SK-N-SH (cell line): ENCODE measurements at regions not wholly inside any gene's neighbourhood (a gene's known extent, or its start where the extent isn't known, plus 50 kb on each side); places are given as distances from the start of the nearest gene placed in this dataset.

Source experiments
- CTCF ChIA-PET: fragments of 300-600, 350-600 bp; formaldehyde crosslinking; extraction: SDS; loops from one replicate; lab custom pipeline; 2021; lab: Yijun Ruan, JAX
- POLR2A ChIA-PET: fragments of 350-600 bp; sonication (Branson Sonifier 250); formaldehyde crosslinking; extraction: SDS; loops from one replicate; lab custom pipeline; 2020; ENCODE audit warnings: antibody characterized with exemption, inconsistent platforms; lab: Yijun Ruan, JAX
- DNase-seq: peaks from one replicate; pipeline ENCODE4 v3.0.0; 2012
- H2AFZ ChIP-seq: fragments of 200-600 bp; sonication (generic); 2 replicates; pipeline ENCODE4 v1.8.1; 2016; ENCODE audit warnings: antibody characterized with exemption, mild to moderate bottlenecking, low read depth
- H3F3A ChIP-seq: fragments of 200-600 bp; sonication (generic); replicated peaks from 2 replicates; pipeline ENCODE3; 2016; ENCODE audit warnings: antibody characterized with exemption, mild to moderate bottlenecking; ENCODE audit not compliant: insufficient read depth
- H3K27ac ChIP-seq, 2 experiments: fragments of 200-500 bp in 1 of 2; fragments of 200-600 bp in 1 of 2; sonication (Bioruptor generic) in 1 of 2; sonication (generic), shearing (Covaris generic) in 1 of 2; 2 replicates each; pipeline versions ENCODE4 v1.5.1 to v1.6.1; 2014 to 2016; ENCODE audit warnings: low read depth in 2 of 2, inconsistent platforms in 1 of 2, low read length in 1 of 2, mild to moderate bottlenecking in 1 of 2, mixed read lengths in 1 of 2
- H3K27me3 ChIP-seq: fragments of 200-600 bp; sonication (generic), shearing (Covaris generic); 2 replicates; pipeline ENCODE4 v1.6.1; 2016; ENCODE audit warnings: mixed run types; ENCODE audit not compliant: insufficient read depth
- H3K36me3 ChIP-seq, 2 experiments: fragments of 200-500 bp in 1 of 2; fragments of 200-600 bp in 1 of 2; sonication (Bioruptor generic) in 1 of 2; sonication (generic) in 1 of 2; replicated peaks in 1 of 2; 2 replicates each; pipeline versions ENCODE3 to v1.5.1; 2014 to 2016; ENCODE audit warnings: low read length in 1 of 2, mild to moderate bottlenecking in 1 of 2; ENCODE audit not compliant: insufficient read depth in 2 of 2, control insufficient read depth in 1 of 2
- H3K4me1 ChIP-seq, 2 experiments: fragments of 200-500 bp in 1 of 2; fragments of 200-600 bp in 1 of 2; sonication (Bioruptor generic) in 1 of 2; sonication (generic), shearing (Covaris generic) in 1 of 2; 2 replicates each; pipeline versions ENCODE4 v1.5.1 to v1.6.1; 2014 to 2016; ENCODE audit warnings: low read depth in 1 of 2, low read length in 1 of 2, mixed run types in 1 of 2; ENCODE audit not compliant: insufficient read depth in 2 of 2, control insufficient read depth in 1 of 2
- H3K4me2 ChIP-seq: fragments of 200-600 bp; sonication (generic), shearing (Covaris generic); 2 replicates; pipeline ENCODE4 v1.6.1; 2017; ENCODE audit warnings: mixed run types
- H3K4me3 ChIP-seq, 2 experiments: fragments of 200-500 bp in 1 of 2; fragments of 200-600 bp in 1 of 2; sonication (Bioruptor generic) in 1 of 2; sonication (generic), shearing (Covaris generic) in 1 of 2; 2 replicates each; pipeline versions ENCODE4 v1.5.1 to v1.8.1; 2014 to 2016; ENCODE audit warnings: low read depth in 2 of 2, inconsistent platforms in 1 of 2, low read length in 1 of 2, mild to moderate bottlenecking in 1 of 2, mixed read lengths in 1 of 2, moderate library complexity in 1 of 2
- H3K79me2 ChIP-seq: fragments of 200-600 bp; sonication (generic); 2 replicates; pipeline ENCODE4 v1.8.1; 2017; ENCODE audit warnings: mild to moderate bottlenecking; ENCODE audit not compliant: insufficient read depth
- H3K9ac ChIP-seq: fragments of 200-600 bp; sonication (generic); 2 replicates; pipeline ENCODE4 v1.6.1; 2017; ENCODE audit warnings: mixed run types
- H3K9me2 ChIP-seq: fragments of 200-600 bp; sonication (generic); 2 replicates; pipeline ENCODE4 v1.6.1; 2017; ENCODE audit warnings: mixed run types
- H3K9me3 ChIP-seq: fragments of 200-600 bp; sonication (generic); 2 replicates; pipeline ENCODE4 v1.6.1; 2017; ENCODE audit warnings: mixed run types, mild to moderate bottlenecking, moderate library complexity
- H4K20me1 ChIP-seq: fragments of 200-600 bp; sonication (generic); 2 replicates; pipeline ENCODE4 v1.6.1; 2017; ENCODE audit warnings: mild to moderate bottlenecking, mixed run types; ENCODE audit not compliant: insufficient read depth
- CHD2 ChIP-seq: fragments of 150-350 bp; IDR thresholded peaks from 2 replicates; pipeline ENCODE4 v1.6.1; 2018; ENCODE audit warnings: low read length; ENCODE audit not compliant: partially characterized antibody
- CTCF ChIP-seq: fragments of 200-600 bp; sonication (generic); IDR thresholded peaks from 2 replicates; pipeline ENCODE4 v1.6.1; 2017; ENCODE audit warnings: antibody characterized with exemption, mild to moderate bottlenecking, moderate library complexity
- ELF1 ChIP-seq: IDR thresholded peaks from 2 replicates; pipeline ENCODE4 v1.4.0; 2012
- EP300 ChIP-seq, 2 experiments: IDR thresholded peaks; 2 replicates each; pipeline versions ENCODE4 v1.4.0 to v1.6.1; 2012; ENCODE audit warnings: borderline replicate concordance in 1 of 2, low read depth in 1 of 2, low read length in 1 of 2
- FOSL2 ChIP-seq: IDR thresholded peaks from 2 replicates; pipeline ENCODE4 v1.4.0; 2012; ENCODE audit warnings: low read depth, mild to moderate bottlenecking, moderate library complexity, borderline replicate concordance
- FOXJ3 ChIP-seq: sonication (generic); formaldehyde crosslinking; IDR thresholded peaks from 2 replicates; pipeline ENCODE4 v1.5.1; 2020; ENCODE audit warnings: mild to moderate bottlenecking, missing genetic modification reagents
- FOXM1 ChIP-seq: IDR thresholded peaks from 2 replicates; pipeline ENCODE4 v1.4.0; 2012; ENCODE audit warnings: low read depth, mild to moderate bottlenecking
- GABPA ChIP-seq: IDR thresholded peaks from 2 replicates; pipeline ENCODE4 v1.4.0; 2012; ENCODE audit warnings: low read depth, mild to moderate bottlenecking
- NFIC ChIP-seq: IDR thresholded peaks from 2 replicates; pipeline ENCODE4 v1.4.0; 2012; ENCODE audit warnings: borderline replicate concordance
- RAD21 ChIP-seq: IDR thresholded peaks from 2 replicates; pipeline ENCODE4 v1.6.1; 2012; ENCODE audit warnings: mild to moderate bottlenecking, low read length
- RFX5 ChIP-seq: IDR thresholded peaks from 2 replicates; pipeline ENCODE4 v1.6.1; 2012; ENCODE audit warnings: mild to moderate bottlenecking, improper control_type of control experiment, low read length
- RXRA ChIP-seq: IDR thresholded peaks from 2 replicates; pipeline ENCODE4 v1.4.0; 2012; ENCODE audit warnings: low read depth, mild to moderate bottlenecking, borderline replicate concordance
- SMC3 ChIP-seq: IDR thresholded peaks from 2 replicates; pipeline ENCODE4 v1.6.1; 2012; ENCODE audit warnings: low read depth, low read length, improper control_type of control experiment
- USF1 ChIP-seq: IDR thresholded peaks from 2 replicates; pipeline ENCODE4 v1.4.0; 2012; ENCODE audit warnings: low read depth, borderline replicate concordance
- ZBTB33 ChIP-seq: IDR thresholded peaks from 2 replicates; pipeline ENCODE4 v1.4.0; 2012; ENCODE audit warnings: low read depth, borderline replicate concordance
- WGBS: methylation state at CpG from one replicate; pipeline ENCODE4 v1.1.6; 2017; ENCODE audit warnings: low lambda C conversion rate; 5-methylcytosine and 5-hydroxymethylcytosine counted together

GRCh38 chr5:17398866-17399835 lies 98.9 kb upstream of the TAF11L2 start:
- H3K27me3 ChIP-seq = no peaks in the 10 kb centered on the region; the same call in 1 of the 2 replicates
- H3F3A ChIP-seq = peaks cover 4% of the 10 kb centered on the region
- no peak overlapping the region for H3K9ac ChIP-seq
- no peak overlapping the region for H2AFZ ChIP-seq
- DNase-seq = no peak
- H3K79me2 ChIP-seq = no peaks in the 10 kb centered on the region
- H4K20me1 ChIP-seq = no peaks in the 10 kb centered on the region
- peaks cover 5 to 6% of the 10 kb centered on the region in 2 experiments; a peak in 3 of 4 replicates for H3K4me1 ChIP-seq
- no peak overlapping the region for H3K27ac ChIP-seq
- WGBS = 74% methylated on average over 7 of the region's 7 CpGs
- no peaks in the 10 kb centered on the region for H3K9me2 ChIP-seq
- POLR2A ChIA-PET = no interaction called here
- H3K9me3 ChIP-seq = no peaks in the 10 kb centered on the region
- H3K36me3 ChIP-seq = no peaks in the 10 kb centered on the region
- no peak overlapping the region for H3K4me3 ChIP-seq
- TF ChIP-seq RXRA (no peak), FOXM1 (no peak), ZBTB33 (no peak), NFIC (no peak), SMC3 (no peak), ELF1 (no peak), RFX5 (no peak), GABPA (no peak), FOSL2 (no peak), CHD2 (no peak), CTCF (no peak), RAD21 (no peak), EP300 (IDR thresholded peaks at IDR 0.05; ENCODE audit: borderline replicate concordance in 1 of 2, low read depth in 1 of 2, low read length in 1 of 2) (no peak), FOXJ3 (CRISPR knock-in tag) (no peak), USF1 (no peak)
- no peak overlapping the region for H3K4me2 ChIP-seq
- CTCF ChIA-PET = interaction anchor here (1.0 kb wide), 1 partner anchor 12 kb away, joined by 3 read pairs; no protein-coding TSS in a partner anchor
